Stimulated activated naive CD8-positive, alpha-beta T cell treated with anti-CD3 and anti-CD28 coated beads, Interleukin-15, Interleukin-2, amounts not matched to agents 100 U/mL and 50 U/mL, for 24 hours (primary cell): ENCODE measurements at regions not wholly inside any gene's neighbourhood (a gene's known extent, or its start where the extent isn't known, plus 50 kb on each side); places are given as distances from the start of the nearest gene placed in this dataset.
"Not testable (repeated sequence)": the region's sequence is repeated elsewhere in the genome, so short reads cannot be mapped to it uniquely, and the experiment has no call there.

Source experiments
- ATAC-seq: fragments of 150-1000 bp; cut with Tn5 transposase; one replicate; pipeline ENCODE4 v1.10.0; 2021
- DNase-seq: peaks from one replicate; pipeline ENCODE4 v3.0.0; 2021

GRCh38 chr14:97073622-97074021, 276.4 kb downstream of the VRK1 start:
- DNase-seq (no peak), ATAC-seq (no peak)

GRCh38 chr14:97074456-97074855, 277.3 kb downstream of the VRK1 start:
- DNase-seq = no peak
- no peak for ATAC-seq

- ATAC-seq = no peak
- no peak for DNase-seq
These were observed 277.7 kb downstream of the VRK1 start for GRCh38 chr14:97074856-97075255.

- ATAC-seq = peak; percentile 43
- DNase-seq = peak; percentile 24
These were observed 280.1 kb downstream of the VRK1 start for GRCh38 chr14:97077253-97077653.

GRCh38 chr14:97077687-97078086, 280.5 kb downstream of the VRK1 start:
- no peak for ATAC-seq
- no peak for DNase-seq

GRCh38 chr14:97080991-97081390, 283.8 kb downstream of the VRK1 start:
- DNase-seq (no peak), ATAC-seq (no peak)

- no peak for ATAC-seq
- DNase-seq = no peak
These were observed 298.1 kb downstream of the VRK1 start for GRCh38 chr14:97095269-97095668.

- no peak for DNase-seq
- no peak for ATAC-seq
These were observed 300.1 kb downstream of the VRK1 start for GRCh38 chr14:97097296-97097695.

- ATAC-seq (no peak), DNase-seq (no peak)
These were observed 303.1 kb downstream of the VRK1 start for GRCh38 chr14:97100306-97100705.

- ATAC-seq (no peak), DNase-seq (no peak)
These were observed 304.4 kb downstream of the VRK1 start for GRCh38 chr14:97101561-97101960.

- DNase-seq = no peak
- ATAC-seq = no peak
These were observed 306.8 kb downstream of the VRK1 start for GRCh38 chr14:97104029-97104428.

GRCh38 chr14:97106166-97106565, 309.0 kb downstream of the VRK1 start:
- no peak for ATAC-seq

GRCh38 chr14:97106609-97107008, 309.4 kb downstream of the VRK1 start:
- DNase-seq = no peak
- ATAC-seq = no peak

More at GRCh38 chr14:97106166-97106565, 309.0 kb downstream of the VRK1 start:
- no peak for DNase-seq

- ATAC-seq = no peak
- no peak for DNase-seq
These were observed 309.9 kb downstream of the VRK1 start for GRCh38 chr14:97107080-97107479.

- ATAC-seq (no peak), DNase-seq (no peak)
These were observed 310.6 kb downstream of the VRK1 start for GRCh38 chr14:97107760-97108159.

GRCh38 chr14:97109234-97109633, 312.1 kb downstream of the VRK1 start:
- no peak for ATAC-seq
- DNase-seq = no peak

GRCh38 chr14:97113339-97113738, 316.2 kb downstream of the VRK1 start:
- ATAC-seq = no peak
- no peak for DNase-seq

- no peak for DNase-seq
- ATAC-seq = no peak
These were observed 319.4 kb downstream of the VRK1 start for GRCh38 chr14:97116546-97116945.

- DNase-seq (no peak), ATAC-seq (no peak)
These were observed 320.5 kb downstream of the VRK1 start for GRCh38 chr14:97117693-97118092.

GRCh38 chr14:97120204-97120603, 323.0 kb downstream of the VRK1 start:
- peak; percentile 44 for ATAC-seq

GRCh38 chr14:97120611-97121031, 323.4 kb downstream of the VRK1 start:
- ATAC-seq (peak; percentile 96), DNase-seq (peak; percentile 51)

More at GRCh38 chr14:97120204-97120603, 323.0 kb downstream of the VRK1 start:
- no peak for DNase-seq

GRCh38 chr14:97129639-97130038, 332.5 kb downstream of the VRK1 start:
- DNase-seq (no peak), ATAC-seq (no peak)

- DNase-seq, ATAC-seq: not testable (repeated sequence)
These were observed 338.7 kb downstream of the VRK1 start for GRCh38 chr14:97135847-97136246.

GRCh38 chr14:97137705-97138104, 340.5 kb downstream of the VRK1 start:
- no peak for ATAC-seq
- DNase-seq = no peak

GRCh38 chr14:97138801-97139200, 341.6 kb downstream of the VRK1 start:
- ATAC-seq (no peak), DNase-seq (no peak)
